IMR-90 (cell line): ENCODE measurements at regions not wholly inside any gene's neighbourhood (a gene's known extent, or its start where the extent isn't known, plus 50 kb on each side); places are given as distances from the start of the nearest gene placed in this dataset.

Experiments
- ATAC-seq: fragments of 200-7000 bp; cut with Tn5 transposase; 2 replicates; pipeline ENCODE4 v1.9.1; 2020; ENCODE audit warnings: low read depth, mild to moderate bottlenecking, moderate library complexity
- BruUV-seq: library from RNA; stranded (reverse); fragments of 400-500 nt; replicated peaks from 2 replicates; lab custom pipeline; 2021; lab: Mats Ljungman, UMichigan
- CTCF ChIA-PET: fragments of 300-600 bp; formaldehyde crosslinking; extraction: SDS; loops from one replicate; lab custom pipeline; 2021; ENCODE audit warnings: antibody characterized with exemption; lab: Yijun Ruan, JAX
- POLR2A ChIA-PET: fragments of 300-600 bp; sonication (Branson Sonifier 250); formaldehyde crosslinking; loops from one replicate; lab custom pipeline; 2022; ENCODE audit warnings: antibody characterized with exemption; ENCODE audit not compliant: unreplicated experiment; lab: Charles Lee
- DNase-seq: peaks from one replicate; pipeline ENCODE4 v3.0.0; 2013
- H2AFZ ChIP-seq: replicated peaks from 2 replicates; pipeline ENCODE3; 2013; ENCODE audit warnings: low read length, mild to moderate bottlenecking; ENCODE audit not compliant: poor library complexity
- H2AK5ac ChIP-seq: 2 replicates; pipeline ENCODE4 v1.6.1; 2013; ENCODE audit warnings: low read depth, low read length, inconsistent platforms
- H2AK9ac ChIP-seq: replicated peaks from 2 replicates; pipeline ENCODE3; 2013; ENCODE audit warnings: mild to moderate bottlenecking, low read depth, low read length, moderate library complexity; ENCODE audit not compliant: poor library complexity
- H2BK120ac ChIP-seq: 2 replicates; pipeline ENCODE4 v1.6.1; 2013; ENCODE audit warnings: low read depth, low read length, inconsistent platforms
- H2BK15ac ChIP-seq: 3 replicates; pipeline ENCODE4 v1.6.1; 2013; ENCODE audit warnings: low read depth, low read length, inconsistent platforms
- H2BK20ac ChIP-seq: 2 replicates; pipeline ENCODE4 v1.6.1; 2013; ENCODE audit warnings: low read depth, mild to moderate bottlenecking, inconsistent platforms, low read length, moderate library complexity
- H2BK5ac ChIP-seq: 2 replicates; pipeline ENCODE4 v1.6.1; 2013; ENCODE audit warnings: mild to moderate bottlenecking, low read depth, low read length, inconsistent platforms; ENCODE audit not compliant: poor library complexity, severe bottlenecking
- H3K14ac ChIP-seq: replicated peaks from 2 replicates; pipeline ENCODE4 v1.6.1; 2013; ENCODE audit warnings: low read depth, low read length, inconsistent platforms
- H3K18ac ChIP-seq: 2 replicates; pipeline ENCODE4 v1.6.1; 2013; ENCODE audit warnings: low read depth, low read length, control low read depth
- H3K23ac ChIP-seq: 2 replicates; pipeline ENCODE4 v1.6.1; 2013; ENCODE audit warnings: low read depth, low read length, inconsistent platforms
- H3K27ac ChIP-seq: 2 replicates; pipeline ENCODE4 v1.5.1; 2013; ENCODE audit warnings: mild to moderate bottlenecking, control low read depth, low read length; ENCODE audit not compliant: insufficient read depth
- H3K27me3 ChIP-seq: 2 replicates; pipeline ENCODE4 v1.6.1; 2013; ENCODE audit warnings: low read length; ENCODE audit not compliant: control insufficient read depth, insufficient read depth
- H3K36me3 ChIP-seq: 2 replicates; pipeline ENCODE4 v1.6.1; 2013; ENCODE audit warnings: low read length, mixed read lengths; ENCODE audit not compliant: control insufficient read depth, insufficient read depth
- H3K4ac ChIP-seq: 2 replicates; pipeline ENCODE4 v1.6.1; 2013; ENCODE audit warnings: low read depth, low read length, inconsistent platforms
- H3K4me1 ChIP-seq: 2 replicates; pipeline ENCODE4 v1.6.1; 2013; ENCODE audit warnings: low read length, mixed read lengths; ENCODE audit not compliant: control insufficient read depth, insufficient read depth
- H3K4me2 ChIP-seq: 2 replicates; pipeline ENCODE4 v1.6.1; 2013; ENCODE audit warnings: low read depth, mild to moderate bottlenecking, control low read depth, low read length, moderate library complexity
- H3K4me3 ChIP-seq: 2 replicates; pipeline ENCODE4 v1.5.1; 2013; ENCODE audit warnings: low read depth, mild to moderate bottlenecking, control low read depth, low read length, moderate library complexity; ENCODE audit not compliant: insufficient read depth
- H3K56ac ChIP-seq: 2 replicates; pipeline ENCODE4 v1.6.1; 2013; ENCODE audit warnings: low read length, inconsistent platforms; ENCODE audit not compliant: insufficient read depth; ENCODE audit errors: extremely low read depth
- H3K79me1 ChIP-seq, 2 experiments: 2 replicates each; pipeline ENCODE4 v1.6.1; 2013; ENCODE audit warnings: low read length in 2 of 2, inconsistent platforms in 1 of 2, low read depth in 1 of 2
- H3K9ac ChIP-seq: 2 replicates; pipeline ENCODE4 v1.6.1; 2013; ENCODE audit warnings: low read depth, low read length, control low read depth
- H3K9me1 ChIP-seq: 2 replicates; pipeline ENCODE4 v1.6.1; 2013; ENCODE audit warnings: low read length, inconsistent platforms; ENCODE audit not compliant: insufficient read depth
- H3K9me3 ChIP-seq: 2 replicates; pipeline ENCODE4 v1.6.1; 2013; ENCODE audit warnings: low read length; ENCODE audit not compliant: control insufficient read depth, insufficient read depth
- H4K20me1 ChIP-seq: 2 replicates; pipeline ENCODE4 v1.6.1; 2013; ENCODE audit warnings: low read length, inconsistent platforms; ENCODE audit not compliant: insufficient read depth
- H4K5ac ChIP-seq: 2 replicates; pipeline ENCODE4 v1.6.1; 2013; ENCODE audit warnings: mild to moderate bottlenecking, low read depth, low read length, control low read depth
- H4K8ac ChIP-seq, 2 experiments: 2 replicates each; pipeline ENCODE4 v1.6.1; 2013; ENCODE audit warnings: low read depth in 2 of 2, low read length in 2 of 2, control low read depth in 1 of 2, inconsistent platforms in 1 of 2
- H4K91ac ChIP-seq: 2 replicates; pipeline ENCODE4 v1.6.1; 2013; ENCODE audit warnings: low read depth, low read length, inconsistent platforms; ENCODE audit not compliant: insufficient read depth
- CEBPB ChIP-seq: IDR thresholded peaks from 2 replicates; pipeline ENCODE4 v1.6.1; 2012; ENCODE audit warnings: low read depth, low read length, improper control_type of control experiment
- CHD1 ChIP-seq: IDR thresholded peaks from 2 replicates; pipeline ENCODE4 v1.6.1; 2012; ENCODE audit warnings: low read depth, low read length, improper control_type of control experiment
- ELK1 ChIP-seq: fragments of 150-350 bp; IDR thresholded peaks from 2 replicates; pipeline ENCODE4 v1.6.1; 2016; ENCODE audit warnings: low read depth, mild to moderate bottlenecking, low read length, moderate library complexity, borderline replicate concordance
- FOS ChIP-seq: fragments of 150-350 bp; IDR thresholded peaks from 2 replicates; pipeline ENCODE4 v1.6.1; 2016; ENCODE audit warnings: low read depth, low read length
- MAFK ChIP-seq: IDR thresholded peaks from 2 replicates; pipeline ENCODE4 v1.6.1; 2012; ENCODE audit warnings: low read depth, low read length, improper control_type of control experiment
- MAZ ChIP-seq: IDR thresholded peaks from 2 replicates; pipeline ENCODE4 v1.6.1; 2012; ENCODE audit warnings: low read depth, mild to moderate bottlenecking, low read length, improper control_type of control experiment, moderate library complexity, borderline replicate concordance
- POLR2A ChIP-seq: IDR thresholded peaks from 2 replicates; pipeline ENCODE4 v1.6.1; 2012; ENCODE audit warnings: mild to moderate bottlenecking, low read depth, low read length
- RAD21 ChIP-seq: IDR thresholded peaks from 2 replicates; pipeline ENCODE4 v1.6.1; 2012; ENCODE audit warnings: low read length, improper control_type of control experiment
- RCOR1 ChIP-seq: IDR thresholded peaks from 2 replicates; pipeline ENCODE4 v1.6.1; 2012; ENCODE audit warnings: mild to moderate bottlenecking, low read length, improper control_type of control experiment; ENCODE audit not compliant: insufficient replicate concordance
- SMC3 ChIP-seq: fragments of 150-350 bp; IDR thresholded peaks from 2 replicates; pipeline ENCODE4 v1.6.1; 2016; ENCODE audit warnings: low read depth, mild to moderate bottlenecking, antibody characterized with exemption, low read length, moderate library complexity
- WGBS, 2 experiments: methylation state at CpG; one replicate each; pipeline versions ENCODE4 v1.1.5 to v1.1.7; 2013; ENCODE audit warnings: missing lambda C conversion rate in 2 of 2; ENCODE audit not compliant: insufficient read length in 1 of 2; ENCODE audit errors: extremely low coverage in 2 of 2; 5-methylcytosine and 5-hydroxymethylcytosine counted together
- dilution Hi-C: fragments of 300-500 bp; cut with HindIII; formaldehyde crosslinking; loops from one replicate; pipeline ENCODE4 v1.14.3; 2018; ENCODE audit warnings: low sequenced_read_pairs; ENCODE audit not compliant: unreplicated experiment
- in situ Hi-C: fragments of 300-500 bp; cut with MboI; formaldehyde crosslinking; loops from 3 replicates; pipeline ENCODE4 v1.14.3; 2019; ENCODE audit warnings: low sequenced_read_pairs, inconsistent platforms, mixed read lengths
- intact Hi-C: fragments of 100-400 bp; cut with micrococcal nuclease; formaldehyde crosslinking; loops from 2 replicates; pipeline ENCODE4 v1.10.0; 2022

GRCh38 chr4:125420526-125420925 is 105.8 kb downstream of the FAT4 start:
- ATAC-seq (no peak), DNase-seq (no peak)
- Histone ChIP-seq H3K27ac (no peak overlapping the region), H2AK9ac (no peak overlapping the region), H2BK5ac (no peak overlapping the region), H2BK15ac (no peak overlapping the region), H4K5ac (no peak overlapping the region), H4K20me1 (no peaks in the 10 kb centered on the region), H2BK20ac (no peak overlapping the region), H3K36me3 (peaks cover 11% of the 10 kb centered on the region), H4K8ac (no peak overlapping the region), H3K4me3 (no peak overlapping the region), H3K9me3 (peaks cover 2% of the 10 kb centered on the region; the same call in 1 of the 2 replicates), H3K18ac (no peak overlapping the region), H3K9me1 (no peaks in the 10 kb centered on the region), H3K4ac (no peak overlapping the region), H3K79me1 (no peaks in the 10 kb centered on the region; a peak in 2 of 4 replicates), H3K4me2 (no peak overlapping the region), H3K14ac (no peak overlapping the region), H3K27me3 (no peaks in the 10 kb centered on the region), H4K91ac (no peak overlapping the region), H3K4me1 (no peaks in the 10 kb centered on the region), H3K23ac (no peak overlapping the region), H2BK120ac (no peak overlapping the region), H2AK5ac (no peak overlapping the region), H3K9ac (no peak overlapping the region), H3K56ac (no peak overlapping the region), H2AFZ (no peak overlapping the region)
- CTCF ChIA-PET, result no interaction called here
- TF ChIP-seq FOS (no peak), MAZ (no peak), CHD1 (no peak), POLR2A (no peak), RCOR1 (no peak), ELK1 (no peak), MAFK (no peak), SMC3 (no peak), RAD21 (no peak), CEBPB (no peak)
- in situ Hi-C loops (no loop called here), intact Hi-C loops (no loop called here), dilution Hi-C loops (no loop called here)
- POLR2A ChIA-PET, result no interaction called here
- no TSS peak for BruUV-seq
- WGBS, 2 experiments, result no CpG with 5 or more reads among the region's 2 CpGs
